Endothelial cell of umbilical vein (primary cell): ENCODE measurements at regions not wholly inside any gene's neighbourhood (a gene's known extent, or its start where the extent isn't known, plus 50 kb on each side); places are given as distances from the start of the nearest gene placed in this dataset.

Source experiments
- BruUV-seq: library from RNA; stranded (reverse); fragments of 400-500 nt; replicated peaks from 2 replicates; lab custom pipeline; 2021; lab: Mats Ljungman, UMichigan
- CTCF ChIA-PET: fragments of 300-600, 350-600 bp; sonication (Branson Sonifier 250); formaldehyde crosslinking; loops from one replicate; lab custom pipeline; 2021; ENCODE audit warnings: antibody characterized with exemption, inconsistent platforms; lab: Charles Lee
- POLR2A ChIA-PET: fragments of 300-600, 350-600 bp; sonication (Branson Sonifier 250); formaldehyde crosslinking; loops from one replicate; lab custom pipeline; 2021; ENCODE audit warnings: antibody characterized with exemption, inconsistent platforms; lab: Charles Lee
- DNase-seq: peaks from one replicate; pipeline ENCODE4 v3.0.0-alpha.2; 2011; ENCODE audit warnings: low read depth, low spot score
- FAIRE-seq: peaks from 2 replicates; lab custom pipeline; 2011; peaks lifted over from hg19 to GRCh38; lab: Jason Lieb, UNC
- H2AFZ ChIP-seq: 2 replicates; pipeline ENCODE4 v1.6.0; 2012; ENCODE audit warnings: low read depth, low read length, control low read depth, inconsistent platforms
- H3K27ac ChIP-seq: 2 replicates; pipeline ENCODE4 v1.5.1; 2011; ENCODE audit warnings: low read depth, mild to moderate bottlenecking, control low read depth, low read length, moderate library complexity; ENCODE audit not compliant: insufficient read depth
- H3K27me3 ChIP-seq, 2 experiments: 2 replicates each; pipeline versions ENCODE4 v1.6.0 to v1.6.1; 2011; ENCODE audit warnings: low read length in 2 of 2, mixed read lengths in 1 of 2; ENCODE audit not compliant: control insufficient read depth in 2 of 2, insufficient read depth in 2 of 2
- H3K36me3 ChIP-seq, 2 experiments: 2 replicates in 1 of 2; 3 replicates in 1 of 2; pipeline ENCODE4 v1.5.1; 2011; ENCODE audit warnings: low read length in 2 of 2, mild to moderate bottlenecking in 1 of 2, moderate library complexity in 1 of 2; ENCODE audit not compliant: control insufficient read depth in 2 of 2, insufficient read depth in 2 of 2; ENCODE audit errors: extremely low read depth in 1 of 2
- H3K4me1 ChIP-seq: 3 replicates; pipeline ENCODE4 v1.5.1; 2011; ENCODE audit warnings: mild to moderate bottlenecking, low read length; ENCODE audit not compliant: control insufficient read depth, insufficient read depth; ENCODE audit errors: extremely low read depth
- H3K4me2 ChIP-seq: 2 replicates; pipeline ENCODE4 v1.6.1; 2011; ENCODE audit warnings: low read length, control low read depth, mixed read lengths; ENCODE audit not compliant: insufficient read depth
- H3K4me3 ChIP-seq, 3 experiments: fragments of 200-600 bp in 1 of 3; sonication (generic), shearing (Covaris generic) in 1 of 3; replicated peaks in 1 of 3; 2 replicates each; pipeline ENCODE4 v1.5.1; 2011 to 2016; ENCODE audit warnings: control low read depth in 3 of 3, low read length in 3 of 3, mild to moderate bottlenecking in 2 of 3, inconsistent platforms in 1 of 3, low read depth in 1 of 3, moderate library complexity in 1 of 3; ENCODE audit not compliant: insufficient read depth in 1 of 3
- H3K79me2 ChIP-seq: 2 replicates; pipeline ENCODE4 v1.6.0; 2012; ENCODE audit warnings: low read length, inconsistent platforms; ENCODE audit not compliant: control insufficient read depth, insufficient read depth
- H3K9ac ChIP-seq: replicated peaks from 2 replicates; pipeline ENCODE3; 2011; ENCODE audit warnings: low read length, control low read depth; ENCODE audit not compliant: insufficient read depth; ENCODE audit errors: extremely low read depth
- H3K9me1 ChIP-seq: replicated peaks from 3 replicates; pipeline ENCODE4 v1.6.0; 2011; ENCODE audit warnings: mild to moderate bottlenecking, low read length; ENCODE audit not compliant: control insufficient read depth, insufficient read depth; ENCODE audit errors: extremely low read depth
- H3K9me3 ChIP-seq: replicated peaks from 2 replicates; pipeline ENCODE4 v1.5.1; 2012; ENCODE audit warnings: low read length, inconsistent platforms; ENCODE audit not compliant: control insufficient read depth, insufficient read depth
- H4K20me1 ChIP-seq: replicated peaks from 2 replicates; pipeline ENCODE3; 2011; ENCODE audit warnings: mild to moderate bottlenecking, low read length; ENCODE audit not compliant: control insufficient read depth, insufficient read depth; ENCODE audit errors: extremely low read depth
- CTCF ChIP-seq, 2 donors: IDR thresholded peaks; 1 replicate in 1 of 2; 2 replicates in 1 of 2; pipeline ENCODE4 v1.5.1; 2011; ENCODE audit warnings: low read length in 2 of 2, mild to moderate bottlenecking in 2 of 2, moderate library complexity in 2 of 2, control low read depth in 1 of 2, inconsistent platforms in 1 of 2, low read depth in 1 of 2; ENCODE audit not compliant: insufficient read depth in 1 of 2; ENCODE audit errors: extremely low read depth in 1 of 2
- EZH2 ChIP-seq: IDR thresholded peaks from 2 replicates; pipeline ENCODE4 v1.6.1; 2012; ENCODE audit warnings: borderline replicate concordance, low read depth, mild to moderate bottlenecking, moderate library complexity, low read length, inconsistent platforms; ENCODE audit not compliant: severe bottlenecking
- FOS ChIP-seq: IDR thresholded peaks from 2 replicates; pipeline ENCODE4 v1.6.1; 2011; ENCODE audit warnings: mild to moderate bottlenecking, low read length, moderate library complexity, borderline replicate concordance; ENCODE audit not compliant: insufficient read depth
- GATA2 ChIP-seq: IDR thresholded peaks from 2 replicates; pipeline ENCODE4 v1.7.0; 2011; ENCODE audit warnings: low read depth, mild to moderate bottlenecking, moderate library complexity, mixed read lengths, low read length; ENCODE audit not compliant: insufficient read length, insufficient read depth
- JUN ChIP-seq: IDR thresholded peaks from 2 replicates; pipeline ENCODE4 v1.6.1; 2011; ENCODE audit warnings: borderline replicate concordance, low read depth; ENCODE audit not compliant: insufficient read length, insufficient read depth
- MAX ChIP-seq: IDR thresholded peaks from 2 replicates; pipeline ENCODE4 v1.6.1; 2011; ENCODE audit not compliant: insufficient read depth, insufficient read length
- MYC ChIP-seq: IDR thresholded peaks from one replicate; pipeline ENCODE4 v1.6.1; 2011; ENCODE audit warnings: mild to moderate bottlenecking, low read depth, low read length
- POLR2A ChIP-seq: IDR thresholded peaks from 2 replicates; pipeline ENCODE4 v1.6.1; 2012; ENCODE audit warnings: low read depth, mild to moderate bottlenecking, control low read depth, low read length
- POLR2AphosphoS5 ChIP-seq: IDR thresholded peaks from 2 replicates; pipeline ENCODE4 v1.6.1; 2012; ENCODE audit warnings: low read depth, mild to moderate bottlenecking, control low read depth, low read length, moderate library complexity; ENCODE audit not compliant: insufficient read depth
- dilution Hi-C: fragments of 300-500 bp; cut with MboI; formaldehyde crosslinking; loops from one replicate; pipeline ENCODE4 v1.15.0; 2019; ENCODE audit warnings: low sequenced_read_pairs; ENCODE audit not compliant: extremely low pct_ligation_motif_present
- intact Hi-C: fragments of 100-400 bp; cut with micrococcal nuclease; formaldehyde crosslinking; loops from one replicate; pipeline ENCODE4 v1.10.0; 2022

GRCh38 chr1:30164693-30165092 lies 558.7 kb downstream of the MATN1 start:
- H3K79me2 ChIP-seq: no peaks in the 10 kb centered on the region
- H3K27ac ChIP-seq: no peak overlapping the region
- no peak for DNase-seq
- H3K4me2 ChIP-seq: no peak overlapping the region
- H3K36me3 ChIP-seq: no peaks in the 10 kb centered on the region
- no peak overlapping the region for H2AFZ ChIP-seq
- ChIA-PET CTCF (no interaction called here), POLR2A (no interaction called here)
- no TSS peak for BruUV-seq
- FAIRE-seq: no peak
- no peak overlapping the region for H3K4me3 ChIP-seq
- no peaks in the 10 kb centered on the region for H3K4me1 ChIP-seq
- no peak overlapping the region for H3K9ac ChIP-seq
- intact Hi-C loops (no loop called here), dilution Hi-C loops (no loop called here)
- no peaks in the 10 kb centered on the region for H3K9me3 ChIP-seq
- no peaks in the 10 kb centered on the region for H3K27me3 ChIP-seq
- TF ChIP-seq POLR2A (no peak), POLR2AphosphoS5 (no peak), MYC (no peak), FOS (no peak), MAX (no peak), EZH2 (no peak), GATA2 (no peak), JUN (no peak), CTCF (IDR thresholded peaks at IDR 0.05; ENCODE audit: extremely low read depth in 1 of 2, insufficient read depth in 1 of 2, low read depth in 1 of 2, low read length in 2 of 2) (no peak)
- no peaks in the 10 kb centered on the region for H3K9me1 ChIP-seq
- H4K20me1 ChIP-seq: no peaks in the 10 kb centered on the region
